Activated T-helper 1 cell treated with anti-CD3 and anti-CD28 coated beads, Interleukin-12 subunit alpha, Interleukin-12 subunit beta, Interleukin-2, Interleukin-4 antibody, amounts not matched to agents 30 ng/mL and 10 ng/mL and 1 ng/mL, durations not matched to agents 14 hours and 24 hours and 36 hours (primary cell): ENCODE measurements at regions not wholly inside any gene's neighbourhood (a gene's known extent, or its start where the extent isn't known, plus 50 kb on each side); places are given as distances from the start of the nearest gene placed in this dataset.

ENCODE experiments used
- DNase-seq: peaks from one replicate; pipeline ENCODE4 v3.0.0; 2021; ENCODE audit warnings: low spot score
- H3K27ac Mint-ChIP-seq: one replicate; pipeline ENCODE4 v1.8.0; 2021; ENCODE audit warnings: mild to moderate bottlenecking, mixed read lengths
- H3K27me3 Mint-ChIP-seq: one replicate; pipeline ENCODE4 v1.8.0; 2022; ENCODE audit warnings: mild to moderate bottlenecking, moderate library complexity, mixed read lengths; ENCODE audit not compliant: insufficient read depth
- H3K36me3 Mint-ChIP-seq: one replicate; pipeline ENCODE4 v1.8.0; 2021; ENCODE audit warnings: low read depth, mixed read lengths
- H3K4me1 Mint-ChIP-seq: one replicate; pipeline ENCODE4 v1.8.0; 2021; ENCODE audit warnings: low read depth, mixed read lengths
- H3K4me3 Mint-ChIP-seq: one replicate; pipeline ENCODE4 v1.8.0; 2021; ENCODE audit warnings: mild to moderate bottlenecking, moderate library complexity, mixed read lengths
- H3K9me3 Mint-ChIP-seq: one replicate; pipeline ENCODE4 v1.8.0; 2021; ENCODE audit warnings: mixed read lengths
- intact Hi-C: fragments of 100-400 bp; cut with micrococcal nuclease; formaldehyde crosslinking; loops from one replicate; pipeline ENCODE4 v1.15.1; 2024

GRCh38 chr12:58272461-58272860 lies 331.1 kb downstream of the ATP23 start:
- Mint-ChIP-seq H3K27ac (no peak overlapping the region), H3K4me1 (no peaks in the 10 kb centered on the region), H3K9me3 (peaks cover 12% of the 10 kb centered on the region), H3K36me3 (no peaks in the 10 kb centered on the region), H3K4me3 (no peak overlapping the region), H3K27me3 (no peaks in the 10 kb centered on the region)
- no peak for DNase-seq
- intact Hi-C loops: no loop called here

- no peak overlapping the region for H3K4me3 Mint-ChIP-seq
- H3K36me3 Mint-ChIP-seq: no peaks in the 10 kb centered on the region
- H3K9me3 Mint-ChIP-seq: peaks cover 18% of the 10 kb centered on the region
- H3K4me1 Mint-ChIP-seq: no peaks in the 10 kb centered on the region
- H3K27me3 Mint-ChIP-seq: no peaks in the 10 kb centered on the region
- H3K27ac Mint-ChIP-seq: no peak overlapping the region
- intact Hi-C loops: no loop called here
- DNase-seq: no peak
These were observed 335.9 kb downstream of the ATP23 start for GRCh38 chr12:58277231-58277630.

GRCh38 chr12:58283553-58283952 lies 342.2 kb downstream of the ATP23 start:
- H3K27me3 Mint-ChIP-seq: no peaks in the 10 kb centered on the region
- no peak for DNase-seq
- intact Hi-C loops: no loop called here
- peaks cover 1% of the 10 kb centered on the region for H3K9me3 Mint-ChIP-seq
- no peak overlapping the region for H3K4me3 Mint-ChIP-seq
- no peak overlapping the region for H3K27ac Mint-ChIP-seq
- H3K4me1 Mint-ChIP-seq: no peaks in the 10 kb centered on the region
- no peaks in the 10 kb centered on the region for H3K36me3 Mint-ChIP-seq

GRCh38 chr12:58285551-58285950 lies 344.2 kb downstream of the ATP23 start:
- DNase-seq: no peak
- no peaks in the 10 kb centered on the region for H3K9me3 Mint-ChIP-seq
- no peak overlapping the region for H3K4me3 Mint-ChIP-seq
- no peaks in the 10 kb centered on the region for H3K36me3 Mint-ChIP-seq
- peaks cover 2% of the 10 kb centered on the region for H3K27me3 Mint-ChIP-seq
- intact Hi-C loops: no loop called here
- no peak overlapping the region for H3K27ac Mint-ChIP-seq
- H3K4me1 Mint-ChIP-seq: no peaks in the 10 kb centered on the region

GRCh38 chr12:58286353-58286752 lies 345.0 kb downstream of the ATP23 start:
- no peak overlapping the region for H3K4me3 Mint-ChIP-seq
- H3K9me3 Mint-ChIP-seq: no peaks in the 10 kb centered on the region
- no peak for DNase-seq
- no peak overlapping the region for H3K27ac Mint-ChIP-seq
- H3K27me3 Mint-ChIP-seq: peaks cover 2% of the 10 kb centered on the region
- H3K36me3 Mint-ChIP-seq: no peaks in the 10 kb centered on the region
- intact Hi-C loops: no loop called here
- H3K4me1 Mint-ChIP-seq: no peaks in the 10 kb centered on the region

- Mint-ChIP-seq H3K4me3 (no peak overlapping the region), H3K36me3 (no peaks in the 10 kb centered on the region), H3K27me3 (peaks cover 6% of the 10 kb centered on the region), H3K4me1 (no peaks in the 10 kb centered on the region), H3K9me3 (no peaks in the 10 kb centered on the region), H3K27ac (no peak overlapping the region)
- no peak for DNase-seq
- intact Hi-C loops: no loop called here
These were observed 346.8 kb downstream of the ATP23 start for GRCh38 chr12:58288190-58288589.

- Mint-ChIP-seq H3K27me3 (peaks cover 8% of the 10 kb centered on the region), H3K36me3 (no peaks in the 10 kb centered on the region), H3K4me3 (no peak overlapping the region), H3K27ac (no peak overlapping the region), H3K4me1 (no peaks in the 10 kb centered on the region), H3K9me3 (no peaks in the 10 kb centered on the region)
- intact Hi-C loops: no loop called here
- DNase-seq: no peak
These were observed 349.7 kb downstream of the ATP23 start for GRCh38 chr12:58291106-58291505.

- Mint-ChIP-seq H3K4me1 (no peaks in the 10 kb centered on the region), H3K36me3 (no peaks in the 10 kb centered on the region), H3K27me3 (peaks cover 8% of the 10 kb centered on the region), H3K4me3 (no peak overlapping the region), H3K27ac (no peak overlapping the region), H3K9me3 (no peaks in the 10 kb centered on the region)
- DNase-seq: no peak
- intact Hi-C loops: no loop called here
These were observed 352.1 kb downstream of the ATP23 start for GRCh38 chr12:58293308-58293982.

GRCh38 chr12:58295268-58295667 lies 353.9 kb downstream of the ATP23 start:
- Mint-ChIP-seq H3K4me1 (no peaks in the 10 kb centered on the region), H3K27me3 (peaks cover 6% of the 10 kb centered on the region), H3K36me3 (no peaks in the 10 kb centered on the region), H3K9me3 (no peaks in the 10 kb centered on the region), H3K4me3 (no peak overlapping the region), H3K27ac (no peak overlapping the region)
- DNase-seq: no peak
- intact Hi-C loops: no loop called here

- DNase-seq: no peak
- no peaks in the 10 kb centered on the region for H3K9me3 Mint-ChIP-seq
- H3K27ac Mint-ChIP-seq: no peak overlapping the region
- H3K4me3 Mint-ChIP-seq: no peak overlapping the region
- no peaks in the 10 kb centered on the region for H3K4me1 Mint-ChIP-seq
- H3K36me3 Mint-ChIP-seq: no peaks in the 10 kb centered on the region
- peaks cover 5% of the 10 kb centered on the region for H3K27me3 Mint-ChIP-seq
- intact Hi-C loops: no loop called here
These were observed 355.5 kb downstream of the ATP23 start for GRCh38 chr12:58296863-58297262.

- Mint-ChIP-seq H3K27me3 (peaks cover 3% of the 10 kb centered on the region), H3K27ac (no peak overlapping the region), H3K9me3 (no peaks in the 10 kb centered on the region), H3K36me3 (no peaks in the 10 kb centered on the region), H3K4me3 (no peak overlapping the region), H3K4me1 (no peaks in the 10 kb centered on the region)
- no peak for DNase-seq
- intact Hi-C loops: no loop called here
These were observed 357.4 kb downstream of the ATP23 start for GRCh38 chr12:58298803-58299202.

GRCh38 chr12:58299371-58299770 lies 358.0 kb downstream of the ATP23 start:
- peaks cover 3% of the 10 kb centered on the region for H3K27me3 Mint-ChIP-seq
- DNase-seq: no peak
- H3K27ac Mint-ChIP-seq: no peak overlapping the region
- intact Hi-C loops: no loop called here
- H3K4me3 Mint-ChIP-seq: no peak overlapping the region
- H3K36me3 Mint-ChIP-seq: no peaks in the 10 kb centered on the region
- no peaks in the 10 kb centered on the region for H3K9me3 Mint-ChIP-seq
- H3K4me1 Mint-ChIP-seq: no peaks in the 10 kb centered on the region

GRCh38 chr12:58301038-58301729 lies 359.8 kb downstream of the ATP23 start:
- no peaks in the 10 kb centered on the region for H3K4me1 Mint-ChIP-seq
- no peak overlapping the region for H3K27ac Mint-ChIP-seq
- no peak for DNase-seq
- no peaks in the 10 kb centered on the region for H3K9me3 Mint-ChIP-seq
- no peak overlapping the region for H3K4me3 Mint-ChIP-seq
- no peaks in the 10 kb centered on the region for H3K36me3 Mint-ChIP-seq
- intact Hi-C loops: no loop called here
- no peaks in the 10 kb centered on the region for H3K27me3 Mint-ChIP-seq
